Heart right ventricle (tissue), 16 donors: ENCODE measurements at regions not wholly inside any gene's neighbourhood (a gene's known extent, or its start where the extent isn't known, plus 50 kb on each side); places are given as distances from the start of the nearest gene placed in this dataset.

Source experiments
- ATAC-seq, 8 donors: fragments of 200-7000 bp; cut with Tn5 transposase; one replicate each; pipeline ENCODE4 v1.9.1; 2020; ENCODE audit warnings: mild to moderate bottlenecking in 8 of 8, moderate library complexity in 8 of 8, moderate number of reproducible peaks in 1 of 8
- DNase-seq, 2 donors: peaks; one replicate each; pipeline ENCODE4 v3.0.0-alpha.2; 2020
- H3K27ac ChIP-seq, 10 donors: fragments of 200-600 bp; sonication (generic) in 2 of 10; one replicate each; pipeline versions ENCODE4 v1.5.0 to v1.8.0; 2020 to 2022; ENCODE audit warnings: mild to moderate bottlenecking in 3 of 10
- H3K27me3 ChIP-seq, 7 donors: fragments of 200-600 bp; one replicate each; pipeline ENCODE4 v1.8.0; 2021 to 2022; ENCODE audit warnings: mild to moderate bottlenecking in 2 of 7
- H3K36me3 ChIP-seq, 9 donors: fragments of 200-600 bp; sonication (generic) in 1 of 9; one replicate each; pipeline versions ENCODE4 v1.5.0 to v1.8.0; 2020 to 2022; ENCODE audit warnings: mild to moderate bottlenecking in 2 of 9
- H3K4me1 ChIP-seq, 9 donors: fragments of 200-600 bp; sonication (generic) in 1 of 9; one replicate each; pipeline versions ENCODE4 v1.5.0 to v1.8.0; 2020 to 2022; ENCODE audit warnings: mild to moderate bottlenecking in 4 of 9
- H3K4me3 ChIP-seq, 10 donors: fragments of 200-600 bp; sonication (generic) in 2 of 10; one replicate each; pipeline versions ENCODE4 v1.5.0 to v1.8.0; 2020 to 2022; ENCODE audit warnings: mild to moderate bottlenecking in 7 of 10, moderate library complexity in 2 of 10
- H3K9me3 ChIP-seq, 11 donors: fragments of 200-600 bp in 10 of 11; sonication (generic) in 2 of 11; one replicate each; pipeline versions ENCODE4 v1.5.0 to v1.8.0; 2013 to 2022; ENCODE audit warnings: mild to moderate bottlenecking in 2 of 11, control low read depth in 1 of 11, moderate library complexity in 1 of 11
- CTCF ChIP-seq, 9 donors: fragments of 200-600 bp; sonication (generic) in 2 of 9; IDR thresholded peaks; one replicate each; pipeline versions ENCODE4 v1.5.0 to v1.8.0; 2021 to 2022; ENCODE audit warnings: antibody characterized with exemption in 9 of 9, mild to moderate bottlenecking in 5 of 9, moderate library complexity in 1 of 9
- WGBS, 2 donors: extraction: QIAGEN DNeasy Blood & Tissue Kit; methylation state at CpG; one replicate each; pipeline ENCODE4 v1.1.7; 2013; ENCODE audit warnings: inconsistent platforms in 1 of 2; 5-methylcytosine and 5-hydroxymethylcytosine counted together
- intact Hi-C, 10 donors: fragments of 100-400 bp; cut with DNase I; formaldehyde crosslinking; loops; one replicate each; pipeline versions ENCODE4 v1.11.1 to v1.14.2; 2022
- donor health status: Arrhythmogenic right ventricular cardiomyopathy.
- donor health status: ischemic (EF 13 %, LVEDD 7.1; RV severe dilation, severe dysfunction).
- donor health status: healthy with polysubstance abuse.
- donor health status: DM: no; HTN: yes; CAD: no.
- donor health status: DM: no; HTN: no; CAD: no.
- donor health status: ischemic (EF 25% LVEDD 6.9; RV normal size, moderate dysfunction).
- donor health status: ischemic (EF 25% LVEDD 5.7; RV mildly dilated, moderate dysfunction).
- donor health status: healthy.
- donor health status: DM: yes; HTN: yes; CAD: no.
- donor health status: Ischemic cardiomyopathy.
- donor health status: ischemic (EF 35%, LVEDD 5.7; RV mildly dilated, moderate dysfunction).
- donor health status: nonischemic (EF 11% LVEDD 7.7; RV severe dilation, severe dysfunction).
- donor health status: DM: yes; HTN: yes; CAD: no.
- donor health status: PGD.
- donor health status: ischemic (EF 29% LVEDD 5.4; RV normal size, mild dysfunction).
- donor health status: nonischemic (EF 23%, LVEDD 6.1; RV moderate dilation, normal function).

- Histone ChIP-seq H3K9me3 (no peaks in the 10 kb centered on the region), H3K27ac (no peak overlapping the region), H3K36me3 (no peaks in the 10 kb centered on the region), H3K27me3 (peaks cover 0 to 20% (median 0%) of the 10 kb centered on the region in 7 donors), H3K4me3 (no peak overlapping the region), H3K4me1 (no peaks in the 10 kb centered on the region)
- TF ChIP-seq CTCF (IDR thresholded peaks at IDR 0.05): no peak
- ATAC-seq (no peak), DNase-seq (no peak)
- intact Hi-C loops: no loop called here
- 77 to 81% methylated on average over 22 of the region's 22 CpGs for WGBS, 2 donors
Measured at GRCh38 chr5:3348576-3349535, 246.8 kb upstream of the IRX1 start.

DNA sequence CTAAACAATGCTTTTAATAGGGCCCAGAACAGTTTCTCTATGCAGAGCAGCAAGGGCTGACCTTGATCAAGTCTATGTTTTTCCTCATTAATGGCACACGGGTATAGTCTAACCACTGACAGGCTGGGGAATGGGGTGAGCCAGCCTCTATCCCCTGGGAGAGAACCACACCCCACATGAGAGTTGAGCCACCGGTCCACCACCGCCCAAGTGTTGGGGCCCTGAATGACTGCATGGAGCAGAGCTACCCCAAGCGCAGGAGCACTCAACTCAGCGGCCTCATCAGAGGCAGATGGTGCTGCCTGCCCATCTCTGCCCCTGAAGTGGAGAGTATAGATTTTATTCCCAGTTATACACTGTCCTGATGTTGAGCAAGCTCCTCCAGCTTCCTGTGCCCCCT, 247.9 kb upstream of the IRX1 start:
- Histone ChIP-seq H3K27ac (no peak overlapping the region), H3K36me3 (no peaks in the 10 kb centered on the region), H3K9me3 (no peaks in the 10 kb centered on the region), H3K4me3 (no peak overlapping the region), H3K27me3 (peaks cover 0 to 20% (median 0%) of the 10 kb centered on the region in 7 donors), H3K4me1 (no peaks in the 10 kb centered on the region)
- no peak for TF ChIP-seq CTCF (IDR thresholded peaks at IDR 0.05)
- intact Hi-C loops: no loop called here
- ATAC-seq (no peak), DNase-seq (no peak)
- WGBS, 2 donors: 92 to 94% methylated on average over 5 of the region's 5 CpGs

- WGBS, 2 donors: 83 to 84% methylated on average over 26 of the region's 26 CpGs
- Histone ChIP-seq H3K9me3 (no peaks in the 10 kb centered on the region), H3K4me1 (no peaks in the 10 kb centered on the region), H3K4me3 (no peak overlapping the region), H3K27ac (no peak overlapping the region), H3K27me3 (peaks cover 0 to 16% (median 0%) of the 10 kb centered on the region in 7 donors), H3K36me3 (no peaks in the 10 kb centered on the region)
- DNase-seq: no peak
- intact Hi-C loops: no loop called here
- TF ChIP-seq CTCF (IDR thresholded peaks at IDR 0.05): no peak
- ATAC-seq: no peak
Measured at GRCh38 chr5:3346111-3346820, 249.4 kb upstream of the IRX1 start.

DNA sequence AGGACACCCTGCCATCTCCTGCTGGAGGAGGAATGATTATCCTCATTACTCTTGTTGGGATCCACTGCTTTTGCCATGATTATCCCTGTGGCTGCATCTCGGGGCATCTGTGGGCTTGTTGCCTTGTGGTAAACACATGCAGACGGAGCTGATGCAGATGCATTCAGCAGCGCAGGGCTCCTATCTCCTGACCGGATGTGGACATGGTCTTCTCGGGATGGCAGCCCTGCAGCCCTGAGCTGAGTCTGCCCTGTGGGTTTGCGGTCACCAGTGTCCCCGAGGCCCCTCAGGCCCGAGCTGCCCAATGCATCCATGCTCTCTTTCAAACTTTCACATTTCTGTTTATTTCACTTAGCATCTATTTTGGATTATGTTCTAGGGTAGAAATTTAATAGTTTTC, 250.4 kb upstream of the IRX1 start:
- no peak for DNase-seq
- H3K27ac ChIP-seq: no peak overlapping the region
- no peaks in the 10 kb centered on the region for H3K9me3 ChIP-seq
- no peak for TF ChIP-seq CTCF (IDR thresholded peaks at IDR 0.05)
- H3K27me3 ChIP-seq: peaks cover 0 to 10% (median 0%) of the 10 kb centered on the region in 7 donors
- no peak for ATAC-seq
- H3K4me3 ChIP-seq: no peak overlapping the region
- H3K36me3 ChIP-seq: no peaks in the 10 kb centered on the region
- no peaks in the 10 kb centered on the region for H3K4me1 ChIP-seq
- 82 to 88% methylated on average over 8 of the region's 8 CpGs for WGBS, 2 donors
- intact Hi-C loops: no loop called here
